ENCODE measurements at regions not wholly inside any gene's neighbourhood (a gene's known extent, or its start where the extent isn't known, plus 50 kb on each side); places are given as distances from the start of the nearest gene placed in this dataset.

DNA sequence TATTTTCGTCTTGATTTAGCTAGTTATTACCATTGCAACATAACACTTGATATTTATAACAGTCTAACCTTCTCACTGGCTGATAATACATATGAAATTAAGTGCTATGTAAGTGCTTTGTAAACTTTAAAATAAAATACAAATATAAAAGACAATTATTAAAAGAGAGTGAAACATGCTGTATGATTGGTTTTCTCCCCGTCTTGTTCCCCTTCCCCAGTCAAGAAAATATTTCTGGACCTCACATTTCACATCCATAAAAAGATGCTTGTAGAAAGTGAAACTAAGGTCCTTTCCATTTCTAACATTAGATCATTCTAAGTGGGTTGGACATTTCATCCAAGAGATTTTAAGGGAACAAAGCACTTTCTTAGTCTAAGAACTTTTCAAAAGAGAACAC lies 310.2 kb upstream of the LRATD1 start:
- ATAC-seq (no peak), DNase-seq (no peak)
- Histone ChIP-seq H3K4me1 (no peaks in the 10 kb centered on the region), H3K27ac (no peak overlapping the region), H3K36me3 (replicated peaks in 1 of 2; ENCODE audit: insufficient read depth in 1 of 2, low read depth in 2 of 2) (no peaks in the 10 kb centered on the region), H3K4me3 (no peak overlapping the region), H3K27me3 (no peaks in the 10 kb centered on the region), H3K9me3 (no peaks in the 10 kb centered on the region)
- intact Hi-C loops (cut with DNase I): no loop called here
- no peak for TF ChIP-seq POLR2A (IDR thresholded peaks at IDR 0.05)
- TF ChIP-seq, protein P1, sequence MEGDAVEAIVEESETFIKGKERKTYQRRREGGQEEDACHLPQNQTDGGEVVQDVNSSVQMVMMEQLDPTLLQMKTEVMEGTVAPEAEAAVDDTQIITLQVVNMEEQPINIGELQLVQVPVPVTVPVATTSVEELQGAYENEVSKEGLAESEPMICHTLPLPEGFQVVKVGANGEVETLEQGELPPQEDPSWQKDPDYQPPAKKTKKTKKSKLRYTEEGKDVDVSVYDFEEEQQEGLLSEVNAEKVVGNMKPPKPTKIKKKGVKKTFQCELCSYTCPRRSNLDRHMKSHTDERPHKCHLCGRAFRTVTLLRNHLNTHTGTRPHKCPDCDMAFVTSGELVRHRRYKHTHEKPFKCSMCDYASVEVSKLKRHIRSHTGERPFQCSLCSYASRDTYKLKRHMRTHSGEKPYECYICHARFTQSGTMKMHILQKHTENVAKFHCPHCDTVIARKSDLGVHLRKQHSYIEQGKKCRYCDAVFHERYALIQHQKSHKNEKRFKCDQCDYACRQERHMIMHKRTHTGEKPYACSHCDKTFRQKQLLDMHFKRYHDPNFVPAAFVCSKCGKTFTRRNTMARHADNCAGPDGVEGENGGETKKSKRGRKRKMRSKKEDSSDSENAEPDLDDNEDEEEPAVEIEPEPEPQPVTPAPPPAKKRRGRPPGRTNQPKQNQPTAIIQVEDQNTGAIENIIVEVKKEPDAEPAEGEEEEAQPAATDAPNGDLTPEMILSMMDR (IDR thresholded peaks at IDR 0.05): no peak
- WGBS, 2 donors: 31 to 35% methylated on average over 2 of the region's 2 CpGs

DNA sequence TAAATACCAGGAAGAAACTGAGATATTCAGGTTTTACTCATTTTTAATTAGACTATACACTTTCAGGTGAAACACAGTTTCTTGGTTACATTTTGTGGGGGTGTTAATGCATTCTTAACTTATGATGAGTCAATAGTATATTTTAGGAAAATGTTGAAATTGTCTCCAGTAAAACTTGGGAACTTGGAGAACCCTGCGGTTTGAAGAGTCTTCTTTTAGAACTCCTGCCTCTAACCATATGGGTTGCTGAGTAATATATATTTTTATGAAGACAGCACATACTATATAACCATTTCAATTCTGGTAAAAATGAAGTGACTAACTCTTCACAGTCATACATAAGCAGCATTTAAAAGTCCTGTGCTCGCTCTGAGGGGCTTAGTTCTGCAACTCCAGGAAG lies 308.2 kb upstream of the LRATD1 start:
- no peaks in the 10 kb centered on the region for H3K36me3 ChIP-seq (replicated peaks in 1 of 2; ENCODE audit: insufficient read depth in 1 of 2, low read depth in 2 of 2)
- no peak for TF ChIP-seq POLR2A (IDR thresholded peaks at IDR 0.05)
- TF ChIP-seq, protein P1 (IDR thresholded peaks at IDR 0.05): no peak
- no peaks in the 10 kb centered on the region for H3K9me3 ChIP-seq
- H3K27ac ChIP-seq: no peak overlapping the region
- ATAC-seq (no peak), DNase-seq (no peak)
- 68 to 72% methylated on average over 2 of the region's 2 CpGs for WGBS, 2 donors
- H3K4me1 ChIP-seq: no peaks in the 10 kb centered on the region
- no peak overlapping the region for H3K4me3 ChIP-seq
- H3K27me3 ChIP-seq: no peaks in the 10 kb centered on the region
- intact Hi-C loops (cut with DNase I): no loop called here

DNA sequence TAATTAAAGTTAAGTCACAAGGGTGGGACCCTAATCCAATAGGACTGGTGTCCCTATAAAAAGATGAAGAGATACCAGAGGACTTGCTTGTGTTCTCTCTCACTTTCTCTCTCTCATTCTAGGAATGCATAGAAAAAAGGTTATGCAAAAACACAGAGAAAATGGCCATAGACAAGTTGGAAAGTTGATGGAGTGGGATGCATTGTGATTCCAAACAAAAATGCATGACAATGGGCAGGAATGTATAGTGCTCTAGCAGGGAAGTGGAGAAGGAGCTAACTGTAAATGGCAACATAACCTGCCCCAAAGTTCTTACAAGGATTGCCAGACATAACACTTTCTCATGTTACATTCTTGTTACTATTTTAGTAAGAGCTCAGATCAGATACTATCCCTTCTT lies 301.6 kb upstream of the LRATD1 start:
- no peak for TF ChIP-seq POLR2A (IDR thresholded peaks at IDR 0.05)
- TF ChIP-seq, protein P1 (IDR thresholded peaks at IDR 0.05): no peak
- no peak for ATAC-seq
- Histone ChIP-seq H3K4me3 (no peak overlapping the region), H3K9me3 (no peaks in the 10 kb centered on the region), H3K4me1 (no peaks in the 10 kb centered on the region), H3K27ac (no peak overlapping the region), H3K27me3 (no peaks in the 10 kb centered on the region), H3K36me3 (replicated peaks in 1 of 2; ENCODE audit: insufficient read depth in 1 of 2, low read depth in 2 of 2) (no peaks in the 10 kb centered on the region)
- intact Hi-C loops (cut with DNase I): no loop called here
- DNase-seq: no peak

DNA sequence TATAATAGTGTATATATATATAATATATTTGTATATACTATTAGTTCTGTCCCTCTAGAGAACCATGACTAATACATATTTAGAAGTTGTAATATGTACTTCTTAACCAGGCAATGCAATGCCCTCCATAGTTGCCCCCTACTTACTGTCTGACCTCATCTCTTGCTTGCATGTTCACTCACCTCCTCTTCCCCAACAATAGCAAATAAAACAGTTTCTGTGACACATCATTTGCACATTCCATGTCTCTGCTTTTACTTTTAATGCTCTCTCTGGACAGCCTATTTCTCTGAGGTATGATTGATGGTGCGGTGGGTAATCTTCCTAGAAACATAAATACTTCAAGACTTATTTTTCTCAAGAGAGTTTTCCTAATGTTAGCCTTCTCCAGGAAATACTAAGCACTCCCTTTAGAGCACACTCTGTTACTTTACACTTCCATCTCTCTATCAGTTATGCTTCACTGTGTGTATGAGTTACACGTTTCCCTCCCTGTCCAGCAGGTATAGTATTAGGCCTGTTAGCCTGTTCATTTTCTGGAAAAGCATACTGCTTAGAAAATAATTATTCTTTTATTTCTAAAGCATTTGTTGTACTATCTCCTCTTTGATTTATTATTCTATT lies 295.6 kb upstream of the LRATD1 start:
- intact Hi-C loops (cut with DNase I): no loop called here
- ATAC-seq (no peak), DNase-seq (no peak)
- Histone ChIP-seq H3K4me1 (no peaks in the 10 kb centered on the region), H3K27ac (no peak overlapping the region), H3K36me3 (replicated peaks in 1 of 2; ENCODE audit: insufficient read depth in 1 of 2, low read depth in 2 of 2) (no peaks in the 10 kb centered on the region), H3K27me3 (no peaks in the 10 kb centered on the region), H3K4me3 (no peak overlapping the region), H3K9me3 (no peaks in the 10 kb centered on the region)
- TF ChIP-seq, protein P1 (IDR thresholded peaks at IDR 0.05): no peak
- TF ChIP-seq POLR2A (IDR thresholded peaks at IDR 0.05): no peak
- 66 to 81% methylated on average over 2 of the region's 2 CpGs for WGBS, 2 donors

DNA sequence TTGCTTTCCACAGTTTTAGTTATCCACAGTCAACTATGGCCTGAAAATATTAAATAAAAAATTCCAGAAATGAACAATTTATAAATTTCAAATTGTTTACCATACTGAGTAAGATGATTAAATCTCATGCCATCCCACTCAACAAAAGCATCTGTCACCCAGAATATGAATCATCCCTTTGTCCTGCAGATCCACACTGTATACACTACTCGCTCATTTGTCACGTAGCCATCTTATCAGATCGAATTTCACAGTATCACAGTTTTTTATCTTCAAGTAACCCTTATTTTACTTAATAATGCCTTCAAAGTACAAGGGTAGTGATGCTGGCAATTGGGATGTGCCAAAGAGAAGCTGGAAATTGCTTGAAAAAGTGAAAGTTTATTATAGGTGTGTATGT lies 291.8 kb upstream of the LRATD1 start:
- 54 to 73% methylated on average over 3 of the region's 3 CpGs for WGBS, 2 donors

More for the DNA sequence above, 291.8 kb upstream of the LRATD1 start:
- no peak for TF ChIP-seq POLR2A (IDR thresholded peaks at IDR 0.05)
- TF ChIP-seq, protein P1 (IDR thresholded peaks at IDR 0.05): no peak
- no peaks in the 10 kb centered on the region for H3K27me3 ChIP-seq
- no peaks in the 10 kb centered on the region for H3K36me3 ChIP-seq (replicated peaks in 1 of 2; ENCODE audit: insufficient read depth in 1 of 2, low read depth in 2 of 2)
- ATAC-seq: no peak
- H3K4me3 ChIP-seq: no peak overlapping the region
- intact Hi-C loops (cut with DNase I): no loop called here
- H3K27ac ChIP-seq: no peak overlapping the region
- no peak for DNase-seq
- no peaks in the 10 kb centered on the region for H3K4me1 ChIP-seq
- H3K9me3 ChIP-seq: no peaks in the 10 kb centered on the region

All from body of pancreas (tissue), 4 donors.